Endothelial cell of umbilical vein (primary cell): ENCODE measurements at regions not wholly inside any gene's neighbourhood (a gene's known extent, or its start where the extent isn't known, plus 50 kb on each side); places are given as distances from the start of the nearest gene placed in this dataset.

Experiments
- EZH2 ChIP-seq: IDR thresholded peaks from 2 replicates; pipeline ENCODE4 v1.6.1; 2012; ENCODE audit warnings: borderline replicate concordance, low read depth, mild to moderate bottlenecking, moderate library complexity, low read length, inconsistent platforms; ENCODE audit not compliant: severe bottlenecking
- MYC ChIP-seq: IDR thresholded peaks from one replicate; pipeline ENCODE4 v1.6.1; 2011; ENCODE audit warnings: mild to moderate bottlenecking, low read depth, low read length
- POLR2A ChIP-seq: IDR thresholded peaks from 2 replicates; pipeline ENCODE4 v1.6.1; 2012; ENCODE audit warnings: low read depth, mild to moderate bottlenecking, control low read depth, low read length
- POLR2AphosphoS5 ChIP-seq: IDR thresholded peaks from 2 replicates; pipeline ENCODE4 v1.6.1; 2012; ENCODE audit warnings: low read depth, mild to moderate bottlenecking, control low read depth, low read length, moderate library complexity; ENCODE audit not compliant: insufficient read depth
- TF ChIP-seq, protein P1 (sequence below), 2 donors: IDR thresholded peaks; 1 replicate in 1 of 2; 2 replicates in 1 of 2; pipeline ENCODE4 v1.5.1; 2011; ENCODE audit warnings: low read length in 2 of 2, mild to moderate bottlenecking in 2 of 2, moderate library complexity in 2 of 2, control low read depth in 1 of 2, inconsistent platforms in 1 of 2, low read depth in 1 of 2; ENCODE audit not compliant: insufficient read depth in 1 of 2; ENCODE audit errors: extremely low read depth in 1 of 2

DNA sequence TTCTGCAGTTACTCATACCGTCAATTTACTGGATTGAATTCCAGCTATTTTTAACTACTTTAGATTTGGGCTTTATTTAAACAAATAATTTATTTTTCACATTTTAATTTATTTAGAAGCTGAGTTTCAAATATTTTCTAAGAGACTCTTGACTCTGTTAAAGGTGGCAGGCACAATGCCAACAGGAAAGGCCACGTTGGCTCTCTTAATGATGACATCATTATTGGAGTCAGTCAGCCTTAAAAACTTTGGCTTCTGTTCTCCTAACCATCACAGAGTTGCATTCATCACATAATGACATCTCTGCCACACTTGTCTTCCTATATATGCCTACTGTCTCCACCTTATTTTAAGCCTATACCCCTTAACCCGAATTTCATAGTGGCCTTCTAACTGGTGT, 172.3 kb upstream of the PLPPR1 start:
- TF ChIP-seq, protein P1, sequence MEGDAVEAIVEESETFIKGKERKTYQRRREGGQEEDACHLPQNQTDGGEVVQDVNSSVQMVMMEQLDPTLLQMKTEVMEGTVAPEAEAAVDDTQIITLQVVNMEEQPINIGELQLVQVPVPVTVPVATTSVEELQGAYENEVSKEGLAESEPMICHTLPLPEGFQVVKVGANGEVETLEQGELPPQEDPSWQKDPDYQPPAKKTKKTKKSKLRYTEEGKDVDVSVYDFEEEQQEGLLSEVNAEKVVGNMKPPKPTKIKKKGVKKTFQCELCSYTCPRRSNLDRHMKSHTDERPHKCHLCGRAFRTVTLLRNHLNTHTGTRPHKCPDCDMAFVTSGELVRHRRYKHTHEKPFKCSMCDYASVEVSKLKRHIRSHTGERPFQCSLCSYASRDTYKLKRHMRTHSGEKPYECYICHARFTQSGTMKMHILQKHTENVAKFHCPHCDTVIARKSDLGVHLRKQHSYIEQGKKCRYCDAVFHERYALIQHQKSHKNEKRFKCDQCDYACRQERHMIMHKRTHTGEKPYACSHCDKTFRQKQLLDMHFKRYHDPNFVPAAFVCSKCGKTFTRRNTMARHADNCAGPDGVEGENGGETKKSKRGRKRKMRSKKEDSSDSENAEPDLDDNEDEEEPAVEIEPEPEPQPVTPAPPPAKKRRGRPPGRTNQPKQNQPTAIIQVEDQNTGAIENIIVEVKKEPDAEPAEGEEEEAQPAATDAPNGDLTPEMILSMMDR (IDR thresholded peaks at IDR 0.05; ENCODE audit: extremely low read depth in 1 of 2, insufficient read depth in 1 of 2, low read depth in 1 of 2, low read length in 2 of 2), result no peak
- no peak for TF ChIP-seq EZH2
- no peak for TF ChIP-seq POLR2A
- no peak for TF ChIP-seq POLR2AphosphoS5
- TF ChIP-seq MYC, result no peak
